Muscle of arm (tissue), 1 donor: ENCODE measurements at regions not wholly inside any gene's neighbourhood (a gene's known extent, or its start where the extent isn't known, plus 50 kb on each side); places are given as distances from the start of the nearest gene placed in this dataset.
A peak's percentile ranks its signal among the peaks of the same experiment; 100 is the strongest.
"Not testable (repeated sequence)": the region's sequence is repeated elsewhere in the genome, so short reads cannot be mapped to it uniquely, and the experiment has no call there.

Source experiments
- DNase-seq: peaks from one replicate; pipeline ENCODE4 v3.0.0-alpha.2; 2013

DNA sequence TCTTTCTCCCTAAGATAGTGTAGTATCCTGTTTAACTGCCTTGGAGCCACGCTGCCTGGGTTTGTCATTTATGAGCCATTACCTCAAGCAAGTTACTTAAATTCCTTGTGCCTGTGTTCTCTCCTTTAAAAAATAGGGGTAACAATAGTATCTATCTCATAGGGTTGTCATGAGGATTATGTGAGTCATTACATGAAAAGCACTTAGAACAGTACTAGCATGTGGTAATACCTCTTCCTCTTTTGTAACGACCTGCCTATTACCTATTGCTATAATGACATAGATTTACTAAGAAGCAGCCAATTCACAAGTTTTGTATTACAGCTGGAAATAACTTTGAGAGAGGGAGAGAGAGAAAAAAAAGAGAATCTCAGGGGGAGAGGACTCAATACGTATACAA is 834.7 kb downstream of the RAPGEF2 start:
- DNase-seq: no peak

- DNase-seq: not testable (repeated sequence)
Measured at GRCh38 chr4:159939681-159940080, 836.8 kb downstream of the RAPGEF2 start.

DNA sequence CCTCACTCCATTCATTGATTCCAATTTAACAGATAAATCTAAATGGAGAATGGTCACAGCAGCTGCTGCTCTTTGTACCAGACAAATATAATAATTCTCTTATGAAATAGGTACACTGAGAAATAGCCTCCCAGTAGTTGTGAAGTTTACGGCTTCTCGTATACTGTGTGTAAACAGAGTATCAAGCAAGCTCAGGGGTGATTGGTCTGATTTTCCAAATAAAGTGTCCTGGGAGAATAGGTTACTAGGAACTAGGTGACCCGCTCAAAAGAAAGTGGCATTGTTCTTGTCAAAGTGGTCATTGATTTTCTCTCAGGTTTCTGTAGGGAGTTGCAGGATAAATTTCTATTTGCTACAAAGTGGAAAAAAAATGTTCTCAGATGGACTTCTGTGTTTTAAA is 838.2 kb downstream of the RAPGEF2 start:
- no peak for DNase-seq

DNA sequence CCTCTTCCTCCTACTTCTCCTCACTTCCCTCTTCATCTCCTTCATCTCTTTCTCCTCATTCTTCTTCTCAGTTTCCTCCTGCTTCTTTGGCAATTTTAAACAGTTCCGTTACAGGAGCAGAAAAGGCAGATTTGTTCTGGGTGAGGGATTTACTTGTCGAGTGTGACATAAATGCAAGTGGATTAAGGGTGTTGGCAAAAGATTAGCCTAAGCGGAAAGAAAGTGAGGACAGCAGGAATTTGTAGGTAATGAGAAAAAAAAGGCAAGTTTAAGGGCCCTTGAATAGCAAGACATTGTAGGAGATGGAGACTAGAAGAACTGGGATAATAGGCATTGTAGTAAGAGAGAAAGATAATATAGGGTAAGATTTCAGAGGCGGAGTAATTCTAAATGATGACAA is 841.6 kb downstream of the RAPGEF2 start:
- no peak for DNase-seq

DNA sequence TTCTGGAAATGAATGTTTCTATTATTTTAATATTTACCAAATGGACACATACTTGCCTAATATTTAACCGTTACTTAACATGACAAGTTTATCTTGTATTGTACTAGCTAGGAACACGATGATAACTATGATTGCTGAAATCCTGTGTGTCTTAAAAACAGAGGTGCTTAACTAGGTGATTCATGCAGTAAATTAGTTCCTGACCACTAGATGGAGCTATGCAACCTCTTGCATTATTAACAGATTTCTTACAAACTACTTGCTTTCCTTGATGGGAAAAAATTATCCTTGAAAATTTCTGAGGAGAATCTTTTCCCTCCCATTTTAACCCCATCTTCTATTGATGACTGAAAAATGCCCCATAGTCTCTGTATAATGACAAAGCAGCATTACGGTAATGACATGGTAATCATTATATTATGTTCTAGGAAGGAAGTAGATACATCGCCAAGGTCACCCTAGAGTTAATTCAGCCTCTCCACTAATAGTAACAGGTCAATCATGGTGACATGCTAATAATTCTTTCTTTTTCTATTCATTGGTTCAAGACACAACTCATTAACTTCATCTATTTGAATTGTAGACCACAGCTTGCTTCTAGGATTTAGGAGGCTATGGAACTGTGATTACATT is 844.2 kb downstream of the RAPGEF2 start:
- peak; percentile 52 for DNase-seq

- DNase-seq: no peak
Measured at GRCh38 chr4:159950707-159951106, 847.8 kb downstream of the RAPGEF2 start.

- DNase-seq: no peak
Measured at GRCh38 chr4:159966746-159967145, 863.9 kb downstream of the RAPGEF2 start.

DNA sequence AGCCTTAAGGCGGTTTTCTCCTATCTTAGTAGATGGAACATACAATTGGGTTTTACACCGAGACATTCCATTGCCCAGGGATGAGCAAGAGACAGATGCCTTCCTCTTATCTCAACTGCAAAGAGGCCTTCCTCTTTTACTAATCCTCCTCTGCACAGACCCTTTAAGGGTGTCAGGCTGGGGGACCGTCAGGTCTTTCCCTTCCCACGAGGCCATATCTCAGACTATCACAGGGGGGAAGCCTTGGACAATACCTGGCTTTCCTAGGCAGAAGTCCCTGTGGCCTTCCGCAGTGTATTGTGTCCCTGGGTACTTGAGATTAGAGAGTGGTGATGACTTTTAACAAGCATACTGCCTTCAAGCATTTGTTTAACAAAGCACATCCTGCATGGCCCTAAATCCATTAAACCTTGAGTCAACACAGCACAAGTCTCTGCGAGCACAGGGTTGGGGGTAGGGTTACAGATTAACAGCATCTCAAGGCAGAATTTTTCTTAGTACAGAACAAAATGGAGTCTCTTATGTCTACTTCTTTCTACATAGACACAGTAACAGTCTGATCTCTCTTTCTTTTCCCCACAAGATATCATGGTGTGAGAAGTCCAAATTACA is 874.1 kb downstream of the RAPGEF2 start:
- not testable (repeated sequence) for DNase-seq

DNA sequence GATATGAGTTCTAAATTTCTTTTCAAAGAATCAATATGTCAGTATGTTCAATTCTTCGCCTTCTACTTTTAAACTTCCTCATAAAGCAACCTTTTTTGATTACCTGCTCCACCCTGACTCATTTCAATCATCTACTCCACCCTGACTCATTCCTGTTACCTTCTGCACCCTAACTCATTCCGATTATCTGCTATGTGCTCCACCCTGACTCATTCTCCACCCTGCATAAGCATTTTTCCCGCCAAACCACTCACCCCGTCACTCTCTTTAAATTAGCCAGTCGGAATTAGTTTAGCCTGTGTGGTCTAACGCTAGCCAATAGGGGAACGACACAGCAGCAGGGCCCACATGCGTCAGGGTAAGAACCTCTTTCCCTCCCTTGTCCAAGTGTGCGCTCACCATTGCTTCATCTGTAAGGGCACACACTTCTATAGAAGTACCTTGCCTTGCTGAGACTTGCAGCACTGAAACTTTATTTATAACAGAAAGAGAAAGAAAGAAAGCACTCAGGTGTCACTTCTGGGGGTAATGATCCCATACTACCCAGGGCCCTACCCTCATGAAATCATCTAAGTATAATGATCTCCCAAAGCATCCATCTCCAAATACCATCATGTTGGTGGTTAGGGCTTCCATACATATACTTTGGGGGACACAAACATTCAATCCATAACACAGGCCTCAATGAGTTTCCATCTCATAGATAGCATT is 875.2 kb downstream of the RAPGEF2 start:
- no peak for DNase-seq

- no peak for DNase-seq
Measured at GRCh38 chr4:159979351-159979750, 876.5 kb downstream of the RAPGEF2 start.

DNA sequence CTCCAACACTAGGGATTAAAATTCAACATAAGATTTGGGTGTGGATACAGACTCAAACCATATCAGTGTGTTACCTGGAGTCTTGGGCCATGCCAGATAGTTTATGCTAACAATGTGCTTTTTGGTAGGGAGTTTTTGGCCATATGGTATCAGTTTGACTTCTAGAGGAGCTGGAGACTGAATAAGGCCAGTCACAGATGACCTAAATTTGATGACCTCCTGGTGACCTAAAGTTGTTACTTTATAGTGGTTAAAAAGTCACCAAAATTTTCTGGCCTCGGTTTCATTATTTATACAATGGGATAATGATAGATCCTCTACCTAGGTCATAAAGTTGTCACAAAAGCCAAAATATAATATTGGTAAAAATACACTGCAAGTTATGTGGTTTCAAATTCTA is 877.1 kb downstream of the RAPGEF2 start:
- no peak for DNase-seq

- DNase-seq: no peak
Measured at GRCh38 chr4:159980826-159981468, 878.1 kb downstream of the RAPGEF2 start.

GRCh38 chr4:159981469-159981856 is 878.6 kb downstream of the RAPGEF2 start:
- DNase-seq: no peak

DNA sequence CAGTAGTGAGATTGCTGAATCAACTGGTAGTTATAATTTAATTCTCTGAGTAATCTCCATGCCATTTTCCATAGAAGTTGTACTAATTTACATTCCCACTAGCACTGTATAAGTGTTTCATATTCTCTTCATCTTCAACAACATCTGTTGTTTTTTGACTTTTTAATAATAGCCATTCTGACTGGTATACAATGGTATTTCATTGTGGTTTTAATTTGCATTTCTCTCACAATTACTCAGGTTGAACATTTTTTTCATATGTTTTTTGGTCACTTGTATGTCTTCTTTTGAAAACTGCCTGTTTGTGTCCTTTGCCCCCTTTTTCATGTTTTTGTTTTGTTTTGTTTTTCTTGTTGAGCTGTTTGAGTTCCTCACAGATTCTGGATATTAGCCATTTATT is 880.2 kb downstream of the RAPGEF2 start:
- DNase-seq: no peak

- DNase-seq: no peak
Measured at GRCh38 chr4:160009656-160010493, 907.0 kb downstream of the RAPGEF2 start.

DNA sequence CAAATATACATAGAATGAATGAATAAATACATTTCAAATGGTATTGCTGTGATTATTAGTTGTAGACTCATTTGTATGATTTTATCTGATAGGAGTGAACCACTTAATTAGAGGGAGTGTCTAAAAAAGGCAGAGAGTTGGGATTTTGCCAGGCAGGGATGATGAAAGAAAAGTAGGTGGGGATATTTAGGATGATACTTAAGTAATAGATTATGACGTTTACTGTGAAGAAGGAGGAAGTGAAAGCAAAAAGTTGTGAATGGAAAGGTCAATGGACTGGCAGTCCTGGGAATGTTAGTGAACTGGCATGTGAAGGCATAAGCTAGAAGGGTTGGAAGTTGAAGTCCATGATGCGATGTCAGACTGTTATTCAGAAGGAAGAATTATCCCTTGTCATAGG is 917.1 kb downstream of the RAPGEF2 start:
- DNase-seq: no peak

DNA sequence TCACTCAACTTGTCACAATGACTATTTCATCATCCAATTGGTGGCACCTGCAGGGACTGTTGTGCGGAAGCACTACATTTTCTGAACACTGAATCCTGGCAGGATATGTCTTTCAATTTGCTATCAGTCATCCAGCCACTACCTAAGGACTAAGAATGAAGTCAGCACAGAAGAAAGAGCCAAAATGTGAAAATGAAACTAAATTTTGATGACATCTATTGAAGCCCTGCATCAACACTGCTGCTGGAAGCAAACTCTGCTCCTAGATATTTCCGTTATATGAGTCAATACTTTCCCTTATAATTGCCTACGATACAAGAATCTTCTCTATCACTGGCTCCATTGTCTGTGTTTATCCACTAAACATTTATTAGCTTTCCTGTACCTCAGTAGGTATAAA is 917.9 kb downstream of the RAPGEF2 start:
- no peak for DNase-seq

GRCh38 chr4:160021870-160022269 is 919.0 kb downstream of the RAPGEF2 start:
- no peak for DNase-seq

DNA sequence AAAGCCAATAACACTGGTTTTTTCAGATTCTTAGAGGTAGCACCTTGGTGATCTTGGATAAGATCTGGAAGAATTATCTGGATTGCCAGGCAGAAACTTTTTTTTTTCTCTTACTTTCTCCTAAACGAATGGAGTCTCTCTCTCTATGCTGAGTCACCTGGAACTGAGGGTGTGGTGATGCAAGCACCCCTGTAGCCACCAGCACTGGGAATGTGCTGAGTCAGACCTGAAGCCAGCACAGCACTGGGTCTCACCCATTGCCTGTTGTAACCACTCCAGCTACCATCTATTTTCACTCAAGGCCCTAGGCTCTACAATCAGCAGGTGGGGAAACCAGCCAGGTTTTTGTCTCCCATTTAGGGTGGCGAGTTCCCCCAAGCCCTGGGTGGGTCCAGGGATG is 923.8 kb downstream of the RAPGEF2 start:
- no peak for DNase-seq

- no peak for DNase-seq
Measured at GRCh38 chr4:160034501-160034900, 931.6 kb downstream of the RAPGEF2 start.

- no peak for DNase-seq
Measured at GRCh38 chr4:160038615-160039014, 935.7 kb downstream of the RAPGEF2 start.

DNA sequence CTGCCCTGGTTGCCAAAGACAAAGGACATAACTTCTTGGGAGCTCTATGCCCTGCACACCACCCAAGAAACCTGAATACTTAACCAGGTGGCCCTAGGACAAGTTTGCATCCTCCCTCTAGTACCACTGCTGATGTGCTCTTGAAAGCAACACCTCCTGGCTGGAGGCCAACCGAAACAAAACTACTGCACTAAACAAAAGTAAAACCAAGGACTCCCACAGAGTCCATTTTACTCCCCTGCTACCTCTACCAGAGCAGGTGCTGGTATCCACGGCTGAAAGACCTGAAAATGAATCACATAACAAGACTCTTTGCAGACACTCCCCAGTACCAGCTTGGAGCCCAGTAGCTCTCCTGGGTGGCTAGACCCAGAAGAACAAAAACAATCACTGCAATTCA is 941.8 kb downstream of the RAPGEF2 start:
- no peak for DNase-seq
